DOHH2 (cell line): ENCODE measurements at regions not wholly inside any gene's neighbourhood (a gene's known extent, or its start where the extent isn't known, plus 50 kb on each side); places are given as distances from the start of the nearest gene placed in this dataset.
A peak's percentile ranks its signal among the peaks of the same experiment; 100 is the strongest.

ENCODE experiments used
- H3F3A ChIP-seq: fragments of 200-600 bp; sonication (generic), shearing (Covaris generic); 2 replicates; pipeline ENCODE4 v1.6.0; 2016; ENCODE audit warnings: antibody characterized with exemption, mild to moderate bottlenecking; ENCODE audit not compliant: control insufficient read depth, insufficient read depth
- H3K27ac ChIP-seq: fragments of 200-600 bp; sonication (generic); 2 replicates; pipeline ENCODE4 v1.5.1; 2014; ENCODE audit warnings: low read depth, mild to moderate bottlenecking, low read length, moderate library complexity
- H3K27me3 ChIP-seq: fragments of 200-600 bp; sonication (generic); 2 replicates; pipeline ENCODE4 v1.6.1; 2014; ENCODE audit warnings: mild to moderate bottlenecking, low read length, mixed read lengths; ENCODE audit not compliant: control insufficient read depth
- H3K36me3 ChIP-seq: fragments of 200-600 bp; sonication (generic); 2 replicates; pipeline ENCODE4 v1.6.1; 2014; ENCODE audit warnings: mild to moderate bottlenecking, low read length, moderate library complexity, mixed read lengths; ENCODE audit not compliant: control insufficient read depth
- H3K4me1 ChIP-seq: fragments of 200-600 bp; sonication (generic); 2 replicates; pipeline ENCODE4 v1.6.1; 2014; ENCODE audit warnings: mild to moderate bottlenecking, low read length, mixed read lengths; ENCODE audit not compliant: control insufficient read depth
- H3K4me2 ChIP-seq: fragments of 200-600 bp; sonication (generic); 2 replicates; pipeline ENCODE4 v1.6.0; 2014; ENCODE audit warnings: mild to moderate bottlenecking, low read length, moderate library complexity
- H3K4me3 ChIP-seq: fragments of 200-600 bp; sonication (generic); 2 replicates; pipeline ENCODE4 v1.5.1; 2014; ENCODE audit warnings: mild to moderate bottlenecking, low read length, mixed read lengths
- H3K79me2 ChIP-seq: fragments of 200-600 bp; sonication (generic); 2 replicates; pipeline ENCODE4 v1.6.1; 2014; ENCODE audit warnings: mild to moderate bottlenecking, low read length, mixed read lengths; ENCODE audit not compliant: control insufficient read depth
- H3K9me2 ChIP-seq: fragments of 200-600 bp; sonication (generic); replicated peaks from 2 replicates; pipeline ENCODE4 v1.6.1; 2014; ENCODE audit warnings: mild to moderate bottlenecking, low read length, mixed read lengths; ENCODE audit not compliant: control insufficient read depth
- H3K9me3 ChIP-seq: fragments of 200-600 bp; sonication (generic); 2 replicates; pipeline ENCODE4 v1.6.1; 2014; ENCODE audit warnings: antibody characterized with exemption, low read length, mixed read lengths; ENCODE audit not compliant: control insufficient read depth, insufficient read depth
- H4K20me1 ChIP-seq: fragments of 200-600 bp; sonication (generic); 2 replicates; pipeline ENCODE4 v1.6.0; 2014; ENCODE audit warnings: low read depth, mild to moderate bottlenecking, antibody characterized with exemption, low read length, moderate library complexity; ENCODE audit not compliant: control insufficient read depth, insufficient read depth
- CTCF ChIP-seq: fragments of 200-600 bp; sonication (generic); IDR thresholded peaks from one replicate; pipeline ENCODE4 v1.5.1; 2014; ENCODE audit warnings: antibody characterized with exemption, mild to moderate bottlenecking, low read depth, low read length; ENCODE audit not compliant: poor library complexity, severe bottlenecking
- EZH2phosphoT487 ChIP-seq: fragments of 200-600 bp; sonication (generic); IDR thresholded peaks from 2 replicates; pipeline ENCODE4 v1.6.1; 2017; ENCODE audit warnings: borderline replicate concordance, mild to moderate bottlenecking, antibody characterized with exemption, low read length, moderate library complexity, mixed read lengths

DNA sequence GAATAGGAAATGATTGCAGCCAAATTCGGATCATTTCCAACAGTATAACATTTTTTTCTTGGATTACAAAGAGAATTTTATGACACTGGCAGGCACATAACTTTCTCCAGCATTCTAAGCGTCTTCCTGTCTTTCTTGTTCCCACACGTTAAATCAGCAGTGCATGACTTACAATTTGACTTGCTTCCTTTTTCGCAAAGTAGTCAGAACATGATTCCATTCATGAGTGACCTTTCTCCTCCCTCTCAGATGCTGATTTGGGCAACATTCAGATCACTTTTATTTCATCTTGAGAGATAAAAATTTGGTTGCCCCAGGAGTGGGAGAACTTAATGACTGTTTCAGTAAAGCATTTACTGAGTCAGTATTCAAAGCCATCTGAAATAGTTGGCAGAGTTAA lies 858.7 kb upstream of the ACVR2A start:
- TF ChIP-seq CTCF (no peak), EZH2phosphoT487 (no peak)
- Histone ChIP-seq H3K27me3 (no peaks in the 10 kb centered on the region), H3F3A (no peaks in the 10 kb centered on the region), H3K36me3 (no peaks in the 10 kb centered on the region), H3K9me3 (no peaks in the 10 kb centered on the region), H3K4me2 (peak overlapping the region; percentile 37), H4K20me1 (no peaks in the 10 kb centered on the region), H3K79me2 (no peaks in the 10 kb centered on the region), H3K4me1 (peaks cover 13% of the 10 kb centered on the region), H3K9me2 (no peaks in the 10 kb centered on the region), H3K27ac (no peak overlapping the region), H3K4me3 (no peak overlapping the region)

DNA sequence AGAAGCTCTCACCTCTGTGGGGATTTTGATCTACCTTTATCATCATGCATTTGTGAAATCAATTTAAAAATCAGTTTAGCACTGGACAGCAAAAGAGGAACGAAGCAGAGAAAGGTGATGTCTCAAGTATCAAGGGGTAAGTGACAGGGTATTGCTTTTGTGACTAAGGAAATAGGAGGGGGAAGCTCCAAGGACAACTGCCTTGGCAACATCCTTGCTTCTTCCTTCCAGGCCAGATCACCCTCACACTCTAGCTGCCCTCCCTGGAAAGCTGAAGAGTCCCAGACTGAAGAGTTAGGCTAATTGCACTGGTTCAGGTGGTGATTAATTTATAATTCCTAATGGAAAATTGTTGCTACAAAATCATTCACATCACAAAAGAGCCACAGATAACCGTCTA lies 859.1 kb upstream of the ACVR2A start:
- H3K27me3 ChIP-seq, result no peaks in the 10 kb centered on the region

DNA sequence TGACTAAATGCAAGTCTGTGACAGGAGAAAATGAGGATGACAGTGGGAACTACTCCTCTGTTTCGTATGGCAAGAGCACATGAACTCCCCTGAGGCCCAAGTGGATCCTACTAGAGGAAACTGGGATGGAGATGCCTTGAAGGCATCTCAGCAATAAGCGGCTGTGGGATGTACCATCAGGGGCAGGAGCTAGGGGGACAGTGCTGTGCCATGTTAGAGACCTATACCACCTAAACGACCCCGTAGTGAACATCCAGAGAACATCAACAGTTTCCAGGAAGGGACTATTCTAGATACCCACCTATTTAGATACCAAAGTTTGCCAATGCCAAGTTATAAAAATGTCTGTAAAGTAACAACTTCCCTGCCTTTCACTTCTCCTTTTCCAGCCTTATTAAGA lies 860.8 kb upstream of the ACVR2A start:
- peaks cover 13% of the 10 kb centered on the region for H3K4me1 ChIP-seq
- no peak overlapping the region for H3K4me2 ChIP-seq

More for the DNA sequence above, 859.1 kb upstream of the ACVR2A start:
- Histone ChIP-seq H3K4me3 (no peak overlapping the region), H4K20me1 (no peaks in the 10 kb centered on the region), H3K27ac (no peak overlapping the region), H3K79me2 (no peaks in the 10 kb centered on the region), H3K9me3 (no peaks in the 10 kb centered on the region), H3K9me2 (no peaks in the 10 kb centered on the region), H3K4me2 (peak overlapping the region; percentile 37), H3K36me3 (no peaks in the 10 kb centered on the region), H3F3A (no peaks in the 10 kb centered on the region), H3K4me1 (peaks cover 13% of the 10 kb centered on the region)
- no peak for TF ChIP-seq EZH2phosphoT487

More for the DNA sequence above, 860.8 kb upstream of the ACVR2A start:
- Histone ChIP-seq H3K79me2 (no peaks in the 10 kb centered on the region), H3K36me3 (no peaks in the 10 kb centered on the region), H3K4me3 (no peak overlapping the region), H3K9me2 (no peaks in the 10 kb centered on the region), H4K20me1 (no peaks in the 10 kb centered on the region), H3K9me3 (0 out of 2 replicates have a peak, but pooled peaks cover 3% of the 10 kb centered on the region), H3F3A (no peaks in the 10 kb centered on the region), H3K27ac (no peak overlapping the region), H3K27me3 (no peaks in the 10 kb centered on the region)
- no peak for TF ChIP-seq CTCF
- TF ChIP-seq EZH2phosphoT487, result no peak
